Endothelial cell of umbilical vein (primary cell): ENCODE measurements at regions not wholly inside any gene's neighbourhood (a gene's known extent, or its start where the extent isn't known, plus 50 kb on each side); places are given as distances from the start of the nearest gene placed in this dataset.

Source experiments
- EZH2 ChIP-seq: IDR thresholded peaks from 2 replicates; pipeline ENCODE4 v1.6.1; 2012; ENCODE audit warnings: borderline replicate concordance, low read depth, mild to moderate bottlenecking, moderate library complexity, low read length, inconsistent platforms; ENCODE audit not compliant: severe bottlenecking
- FOS ChIP-seq: IDR thresholded peaks from 2 replicates; pipeline ENCODE4 v1.6.1; 2011; ENCODE audit warnings: mild to moderate bottlenecking, low read length, moderate library complexity, borderline replicate concordance; ENCODE audit not compliant: insufficient read depth
- GATA2 ChIP-seq: IDR thresholded peaks from 2 replicates; pipeline ENCODE4 v1.7.0; 2011; ENCODE audit warnings: low read depth, mild to moderate bottlenecking, moderate library complexity, mixed read lengths, low read length; ENCODE audit not compliant: insufficient read length, insufficient read depth
- JUN ChIP-seq: IDR thresholded peaks from 2 replicates; pipeline ENCODE4 v1.6.1; 2011; ENCODE audit warnings: borderline replicate concordance, low read depth; ENCODE audit not compliant: insufficient read length, insufficient read depth
- MYC ChIP-seq: IDR thresholded peaks from one replicate; pipeline ENCODE4 v1.6.1; 2011; ENCODE audit warnings: mild to moderate bottlenecking, low read depth, low read length
- POLR2A ChIP-seq: IDR thresholded peaks from 2 replicates; pipeline ENCODE4 v1.6.1; 2012; ENCODE audit warnings: low read depth, mild to moderate bottlenecking, control low read depth, low read length
- POLR2AphosphoS5 ChIP-seq: IDR thresholded peaks from 2 replicates; pipeline ENCODE4 v1.6.1; 2012; ENCODE audit warnings: low read depth, mild to moderate bottlenecking, control low read depth, low read length, moderate library complexity; ENCODE audit not compliant: insufficient read depth
- TF ChIP-seq, protein P1 (sequence below), 2 donors: IDR thresholded peaks; 1 replicate in 1 of 2; 2 replicates in 1 of 2; pipeline ENCODE4 v1.5.1; 2011; ENCODE audit warnings: low read length in 2 of 2, mild to moderate bottlenecking in 2 of 2, moderate library complexity in 2 of 2, control low read depth in 1 of 2, inconsistent platforms in 1 of 2, low read depth in 1 of 2; ENCODE audit not compliant: insufficient read depth in 1 of 2; ENCODE audit errors: extremely low read depth in 1 of 2
- TF ChIP-seq, protein P2 (sequence below): IDR thresholded peaks from 2 replicates; pipeline ENCODE4 v1.6.1; 2011; ENCODE audit not compliant: insufficient read depth, insufficient read length

DNA sequence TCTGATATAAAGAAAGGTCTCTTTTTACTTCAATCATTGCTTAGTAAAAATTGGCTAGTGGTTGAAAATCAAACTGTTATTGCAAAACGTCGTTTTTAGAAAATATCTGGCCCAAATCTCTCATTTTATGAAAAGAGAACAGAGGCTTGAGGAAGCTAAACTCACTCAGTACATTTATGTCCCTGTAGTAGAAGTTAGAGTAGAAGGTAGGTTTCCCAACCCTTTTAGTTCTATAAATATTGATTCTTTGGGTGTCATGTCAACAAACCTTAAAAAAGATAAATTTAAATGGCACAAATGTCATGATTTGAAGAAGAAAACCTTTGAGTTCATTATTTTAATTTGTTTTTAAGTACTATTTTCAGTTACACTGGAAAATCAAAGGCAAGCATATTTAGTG lies 722.3 kb upstream of the NECTIN3 start:
- TF ChIP-seq, protein P1, sequence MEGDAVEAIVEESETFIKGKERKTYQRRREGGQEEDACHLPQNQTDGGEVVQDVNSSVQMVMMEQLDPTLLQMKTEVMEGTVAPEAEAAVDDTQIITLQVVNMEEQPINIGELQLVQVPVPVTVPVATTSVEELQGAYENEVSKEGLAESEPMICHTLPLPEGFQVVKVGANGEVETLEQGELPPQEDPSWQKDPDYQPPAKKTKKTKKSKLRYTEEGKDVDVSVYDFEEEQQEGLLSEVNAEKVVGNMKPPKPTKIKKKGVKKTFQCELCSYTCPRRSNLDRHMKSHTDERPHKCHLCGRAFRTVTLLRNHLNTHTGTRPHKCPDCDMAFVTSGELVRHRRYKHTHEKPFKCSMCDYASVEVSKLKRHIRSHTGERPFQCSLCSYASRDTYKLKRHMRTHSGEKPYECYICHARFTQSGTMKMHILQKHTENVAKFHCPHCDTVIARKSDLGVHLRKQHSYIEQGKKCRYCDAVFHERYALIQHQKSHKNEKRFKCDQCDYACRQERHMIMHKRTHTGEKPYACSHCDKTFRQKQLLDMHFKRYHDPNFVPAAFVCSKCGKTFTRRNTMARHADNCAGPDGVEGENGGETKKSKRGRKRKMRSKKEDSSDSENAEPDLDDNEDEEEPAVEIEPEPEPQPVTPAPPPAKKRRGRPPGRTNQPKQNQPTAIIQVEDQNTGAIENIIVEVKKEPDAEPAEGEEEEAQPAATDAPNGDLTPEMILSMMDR (IDR thresholded peaks at IDR 0.05; ENCODE audit: extremely low read depth in 1 of 2, insufficient read depth in 1 of 2, low read depth in 1 of 2, low read length in 2 of 2), result no peak
- TF ChIP-seq POLR2AphosphoS5 (no peak), POLR2A (no peak), EZH2 (no peak), JUN (no peak), MYC (no peak), GATA2 (no peak), FOS (no peak)
- TF ChIP-seq, protein P2, sequence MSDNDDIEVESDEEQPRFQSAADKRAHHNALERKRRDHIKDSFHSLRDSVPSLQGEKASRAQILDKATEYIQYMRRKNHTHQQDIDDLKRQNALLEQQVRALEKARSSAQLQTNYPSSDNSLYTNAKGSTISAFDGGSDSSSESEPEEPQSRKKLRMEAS, result no peak
